ENCODE measurements at regions not wholly inside any gene's neighbourhood (a gene's known extent, or its start where the extent isn't known, plus 50 kb on each side); places are given as distances from the start of the nearest gene placed in this dataset.

GRCh38 chr10:36989233-36989632, 136.2 kb upstream of the ANKRD30A start:
- no peak overlapping the region for H3K4me3 ChIP-seq
- no peaks in the 10 kb centered on the region for H3K36me3 ChIP-seq
- peaks cover 0 to 13% (median 3%) of the 10 kb centered on the region in 4 donors for H3K9me3 ChIP-seq
- DNase-seq = no peak
- H3K27me3 ChIP-seq = no peaks in the 10 kb centered on the region
- 94% methylated on average over 12 of the region's 12 CpGs for WGBS, 2 donors
- H3K27ac ChIP-seq = no peak overlapping the region
- intact Hi-C loops (cut with DNase I) = no loop called here
- TF ChIP-seq POLR2AphosphoS5 (IDR thresholded peaks at IDR 0.05) = no peak
- no peak for TF ChIP-seq CTCF (IDR thresholded peaks at IDR 0.05)
- no peak for TF ChIP-seq EP300 (IDR thresholded peaks at IDR 0.05)
- TF ChIP-seq POLR2A (IDR thresholded peaks at IDR 0.05) = no peak
- H3K4me1 ChIP-seq = no peaks in the 10 kb centered on the region

GRCh38 chr10:36946598-36946997, 178.8 kb upstream of the ANKRD30A start:
- no peak overlapping the region for H3K4me3 ChIP-seq
- no peak overlapping the region for H3K27ac ChIP-seq
- H3K27me3 ChIP-seq = no peaks in the 10 kb centered on the region
- H3K36me3 ChIP-seq = no peaks in the 10 kb centered on the region
- DNase-seq = no peak
- intact Hi-C loops (cut with DNase I) = no loop called here
- TF ChIP-seq EP300 (IDR thresholded peaks at IDR 0.05) (no peak), CTCF (IDR thresholded peaks at IDR 0.05) (no peak), POLR2A (IDR thresholded peaks at IDR 0.05) (no peak), POLR2AphosphoS5 (IDR thresholded peaks at IDR 0.05) (no peak)
- 73 to 74% methylated on average over 2 of the region's 2 CpGs for WGBS, 2 donors
- no peaks in the 10 kb centered on the region for H3K9me3 ChIP-seq
- H3K4me1 ChIP-seq = no peaks in the 10 kb centered on the region

- H3K4me1 ChIP-seq = no peaks in the 10 kb centered on the region
- 77 to 78% methylated on average over 12 of the region's 12 CpGs for WGBS, 2 donors
- DNase-seq = no peak
Observed at GRCh38 chr10:36943544-36943943, 181.9 kb upstream of the ANKRD30A start.

GRCh38 chr10:36942616-36943015, 182.8 kb upstream of the ANKRD30A start:
- Histone ChIP-seq H3K9me3 (no peaks in the 10 kb centered on the region), H3K4me1 (no peaks in the 10 kb centered on the region), H3K36me3 (no peaks in the 10 kb centered on the region), H3K27me3 (no peaks in the 10 kb centered on the region), H3K27ac (no peak overlapping the region), H3K4me3 (no peak overlapping the region)
- 85% methylated on average over 8 of the region's 8 CpGs for WGBS, 2 donors
- DNase-seq = no peak
- intact Hi-C loops (cut with DNase I) = no loop called here
- no peak for TF ChIP-seq CTCF (IDR thresholded peaks at IDR 0.05)
- TF ChIP-seq POLR2A (IDR thresholded peaks at IDR 0.05) = no peak
- no peak for TF ChIP-seq EP300 (IDR thresholded peaks at IDR 0.05)
- no peak for TF ChIP-seq POLR2AphosphoS5 (IDR thresholded peaks at IDR 0.05)

More at GRCh38 chr10:36943544-36943943, 181.9 kb upstream of the ANKRD30A start:
- intact Hi-C loops (cut with DNase I) = no loop called here
- H3K9me3 ChIP-seq = no peaks in the 10 kb centered on the region
- no peak overlapping the region for H3K4me3 ChIP-seq
- H3K36me3 ChIP-seq = no peaks in the 10 kb centered on the region
- TF ChIP-seq EP300 (IDR thresholded peaks at IDR 0.05) = no peak
- H3K27me3 ChIP-seq = no peaks in the 10 kb centered on the region
- no peak overlapping the region for H3K27ac ChIP-seq

- intact Hi-C loops (cut with DNase I) = loop anchor here (5.0 kb wide), 1 partner anchor 359 kb away; no protein-coding TSS in a partner anchor
- TF ChIP-seq CTCF (IDR thresholded peaks at IDR 0.05) (no peak), EP300 (IDR thresholded peaks at IDR 0.05) (no peak), POLR2AphosphoS5 (IDR thresholded peaks at IDR 0.05) (no peak), POLR2A (IDR thresholded peaks at IDR 0.05) (no peak)
- no peak overlapping the region for H3K27ac ChIP-seq
- H3K36me3 ChIP-seq = no peaks in the 10 kb centered on the region
- no peaks in the 10 kb centered on the region for H3K9me3 ChIP-seq
- peaks cover 0 to 5% (median 0%) of the 10 kb centered on the region in 4 donors for H3K4me1 ChIP-seq
- H3K27me3 ChIP-seq = no peaks in the 10 kb centered on the region
- no peak for DNase-seq
- WGBS, 2 donors = 83 to 94% methylated on average over 2 of the region's 2 CpGs
- H3K4me3 ChIP-seq = no peak overlapping the region
Observed at GRCh38 chr10:36903040-36903439, 222.4 kb upstream of the ANKRD30A start.
